ENCODE measurements at regions not wholly inside any gene's neighbourhood (a gene's known extent, or its start where the extent isn't known, plus 50 kb on each side); places are given as distances from the start of the nearest gene placed in this dataset.

- no peak for DNase-seq (ENCODE audit: low spot score)
Observed at GRCh38 chr2:2691419-2691818, 360.3 kb upstream of the MYT1L start.

DNA sequence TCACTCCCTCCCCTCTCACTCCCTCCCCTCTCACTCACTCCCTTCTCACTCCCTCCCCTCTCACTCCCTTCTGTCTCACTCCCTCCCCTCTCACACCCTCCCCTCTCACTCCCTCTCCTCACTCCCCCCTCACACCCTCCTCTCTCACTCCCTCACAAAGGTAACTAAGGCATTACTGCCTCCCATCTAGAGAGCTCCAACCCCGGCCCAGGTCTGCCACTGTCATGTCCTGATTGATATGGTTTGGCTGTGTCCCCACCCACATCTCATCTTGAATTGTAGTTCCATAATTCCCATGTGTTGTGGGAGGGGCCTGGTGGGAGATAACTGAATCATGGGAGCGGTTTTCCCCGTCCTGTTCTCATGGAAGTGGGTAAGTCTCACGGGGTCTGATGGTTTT is 359.9 kb upstream of the MYT1L start:
- DNase-seq (ENCODE audit: low spot score), result no peak

- no peak for DNase-seq (ENCODE audit: low spot score)
Observed at GRCh38 chr2:2689306-2689705, 358.2 kb upstream of the MYT1L start.

GRCh38 chr2:2688254-2688653 is 357.2 kb upstream of the MYT1L start:
- no peak for DNase-seq (ENCODE audit: low spot score)

DNA sequence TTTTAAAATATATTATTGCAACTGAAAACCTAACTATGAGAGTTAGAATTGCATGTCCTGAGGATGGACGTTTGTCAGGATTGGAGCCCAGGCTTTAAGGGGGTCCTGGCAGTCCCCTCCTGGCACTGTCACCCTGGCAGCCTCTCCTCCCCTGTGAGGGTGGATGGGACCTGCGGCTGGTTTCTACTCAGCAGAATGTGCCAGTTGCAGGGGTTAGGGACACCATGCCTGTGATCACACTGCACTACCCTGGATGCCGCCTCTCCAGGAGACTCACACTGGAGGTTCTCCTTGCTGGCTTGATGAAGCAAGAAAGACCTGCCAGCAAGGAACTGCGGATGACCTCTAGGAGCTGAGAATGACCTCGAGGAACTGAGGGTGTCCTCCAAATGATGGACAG is 356.7 kb upstream of the MYT1L start:
- DNase-seq (ENCODE audit: low spot score), result no peak

DNA sequence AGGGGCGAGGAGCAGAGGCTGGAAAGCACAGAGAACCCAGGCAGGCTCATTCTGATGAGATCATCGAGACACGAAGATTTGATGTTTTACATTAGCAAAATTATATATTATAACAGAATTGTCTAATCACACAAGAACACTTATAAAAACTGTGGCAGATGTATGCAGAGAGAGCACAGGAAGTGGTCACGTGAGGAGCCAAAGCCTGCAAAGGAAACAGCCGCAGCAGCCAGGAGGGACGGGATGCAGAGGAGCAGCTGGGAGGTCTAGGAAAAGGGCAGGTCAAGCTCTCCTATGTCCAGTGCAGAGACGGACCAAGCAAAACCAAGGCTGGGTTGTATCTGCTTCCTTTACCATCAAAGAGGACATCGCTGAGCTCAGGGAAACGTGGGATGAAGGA is 355.1 kb upstream of the MYT1L start:
- no peak for DNase-seq (ENCODE audit: low spot score)

DNA sequence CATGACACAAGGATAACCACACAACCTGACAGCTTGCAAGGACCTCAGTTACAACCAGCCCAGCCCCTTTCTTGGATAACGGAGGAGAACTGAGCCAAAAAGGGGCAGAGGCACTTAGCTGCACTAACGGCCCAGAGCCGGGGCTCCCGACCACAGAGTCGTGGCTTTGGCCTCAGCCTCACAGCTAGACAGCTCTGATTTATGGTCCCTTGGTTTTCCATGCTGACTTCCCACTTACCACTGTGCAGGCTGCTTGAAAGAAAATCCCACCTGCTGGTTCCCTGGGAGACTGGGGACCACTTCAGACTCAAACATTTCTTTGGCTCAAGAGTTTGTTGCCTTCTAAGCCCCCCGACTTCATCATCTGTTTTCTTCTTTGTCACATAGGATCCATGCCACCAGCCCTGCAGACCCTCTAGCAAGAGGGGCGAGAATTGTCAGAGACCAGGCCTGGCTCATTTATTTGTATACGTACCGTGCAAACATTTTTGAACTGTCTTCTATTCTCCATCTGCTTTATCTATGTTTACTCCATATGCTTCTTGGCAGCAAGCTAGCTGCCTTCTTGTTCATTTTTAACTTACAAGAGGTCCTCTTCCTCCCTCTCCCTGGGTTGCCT is 352.6 kb upstream of the MYT1L start:
- DNase-seq (ENCODE audit: low spot score), result no peak

GRCh38 chr2:2682700-2683342 is 351.7 kb upstream of the MYT1L start:
- DNase-seq (ENCODE audit: low spot score), result no peak

DNA sequence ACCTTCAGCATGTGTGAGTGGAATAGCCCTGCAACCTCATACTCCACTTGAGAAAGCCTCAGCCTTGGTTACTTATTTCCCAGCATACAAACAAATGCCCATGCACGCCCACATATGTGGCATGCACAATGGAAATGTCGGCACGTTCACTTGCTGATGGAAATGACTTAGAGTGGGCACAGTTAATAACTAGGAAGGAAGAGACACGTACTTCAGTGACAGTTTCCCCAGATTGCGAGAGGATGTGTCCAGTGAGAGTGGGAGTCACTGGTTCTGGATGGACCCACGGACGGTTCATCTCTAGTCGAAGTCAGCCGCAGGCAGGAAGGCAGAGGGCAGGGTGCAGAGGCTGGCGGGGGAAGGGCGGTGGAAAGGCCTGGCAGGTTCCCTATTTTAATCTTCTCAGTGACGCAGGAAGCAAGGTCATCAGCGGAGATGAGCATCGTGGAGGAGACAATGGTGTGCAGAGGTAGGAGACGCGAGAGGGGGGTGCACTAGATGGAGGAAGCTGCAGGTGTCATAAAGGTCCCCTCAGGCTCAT is 350.7 kb upstream of the MYT1L start:
- no peak for DNase-seq (ENCODE audit: low spot score)

DNA sequence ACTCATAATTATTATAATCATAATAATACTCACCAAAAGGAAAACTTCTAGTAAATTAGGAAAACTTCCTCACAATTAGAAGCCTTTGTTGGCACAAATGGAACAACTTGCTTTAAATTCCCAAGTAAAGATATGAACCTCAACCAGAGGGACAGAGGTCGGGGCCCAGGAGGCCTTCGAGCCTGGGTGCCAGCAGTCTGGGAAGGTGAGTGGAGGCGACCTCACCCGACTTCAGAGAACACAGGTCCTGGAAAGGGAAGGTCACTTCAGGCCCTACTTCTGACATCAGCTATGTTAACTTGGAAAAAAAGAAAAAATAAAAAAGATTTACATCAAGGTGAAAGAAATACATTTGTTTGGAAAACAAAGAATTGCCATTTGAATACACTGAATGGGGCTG is 350.0 kb upstream of the MYT1L start:
- DNase-seq (ENCODE audit: low spot score), result no peak

- no peak for DNase-seq (ENCODE audit: low spot score)
Observed at GRCh38 chr2:2674831-2675230, 343.8 kb upstream of the MYT1L start.

DNA sequence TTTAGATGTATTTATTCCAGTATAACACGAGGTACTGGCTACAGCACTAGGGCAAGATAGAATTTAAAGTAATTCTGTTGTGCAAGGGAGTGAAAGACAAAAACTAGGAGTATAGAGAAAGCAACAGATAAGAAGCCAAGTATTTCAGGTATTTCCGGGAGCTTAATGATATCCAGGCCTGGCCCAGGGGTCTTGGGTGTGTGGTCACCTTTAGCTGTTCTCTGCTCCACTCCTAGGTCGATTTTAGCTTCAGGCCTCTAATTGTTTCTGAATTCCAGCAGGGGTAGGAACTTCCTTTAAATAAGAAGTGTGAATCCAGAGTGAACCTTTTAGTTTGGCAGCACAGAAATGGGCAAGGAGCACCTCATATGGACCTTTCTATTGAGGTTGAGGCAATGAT is 342.3 kb upstream of the MYT1L start:
- no peak for DNase-seq (ENCODE audit: low spot score)

GRCh38 chr2:2672249-2672648 is 341.2 kb upstream of the MYT1L start:
- DNase-seq (ENCODE audit: low spot score), result no peak

DNA sequence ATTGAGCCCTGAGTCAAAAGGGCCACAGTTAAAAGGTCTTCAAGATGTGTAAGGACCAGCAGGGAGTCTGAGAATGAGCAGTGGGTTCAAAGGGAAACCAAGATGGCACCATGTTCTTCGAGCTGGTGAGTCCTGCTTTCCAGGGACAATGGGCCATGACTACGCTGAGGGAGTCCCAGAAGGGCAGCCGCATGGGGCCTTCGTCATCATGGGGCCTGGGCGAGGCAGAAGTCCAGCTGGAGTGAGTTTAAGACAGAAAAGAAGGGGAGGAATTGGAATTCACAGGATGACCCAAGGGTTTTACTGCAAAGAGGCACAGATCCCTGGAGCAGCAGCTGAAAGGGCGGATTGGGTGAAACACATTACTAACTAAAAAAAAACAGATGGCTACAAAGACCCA is 340.8 kb upstream of the MYT1L start:
- DNase-seq (ENCODE audit: low spot score), result no peak

DNA sequence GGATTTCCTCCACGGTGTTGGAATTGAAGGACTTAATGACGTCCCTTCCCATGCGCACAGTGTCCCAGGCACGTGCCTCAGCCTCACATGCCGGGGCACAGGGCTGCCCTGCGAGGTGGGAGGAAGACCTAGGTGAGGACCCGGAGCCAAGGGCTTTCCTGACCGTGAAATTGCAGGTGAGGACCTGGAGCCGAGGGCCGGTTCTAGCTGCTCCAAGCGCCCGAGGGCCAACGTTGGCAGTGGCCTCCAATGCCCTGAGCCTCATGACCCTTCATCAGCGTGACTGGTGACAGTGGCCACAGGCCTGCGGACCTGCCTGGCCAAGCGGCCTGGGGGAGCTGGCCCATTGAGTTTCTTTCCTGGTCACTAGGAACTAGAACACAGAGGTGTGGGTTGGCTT is 338.2 kb upstream of the MYT1L start:
- no peak for DNase-seq (ENCODE audit: low spot score)

DNA sequence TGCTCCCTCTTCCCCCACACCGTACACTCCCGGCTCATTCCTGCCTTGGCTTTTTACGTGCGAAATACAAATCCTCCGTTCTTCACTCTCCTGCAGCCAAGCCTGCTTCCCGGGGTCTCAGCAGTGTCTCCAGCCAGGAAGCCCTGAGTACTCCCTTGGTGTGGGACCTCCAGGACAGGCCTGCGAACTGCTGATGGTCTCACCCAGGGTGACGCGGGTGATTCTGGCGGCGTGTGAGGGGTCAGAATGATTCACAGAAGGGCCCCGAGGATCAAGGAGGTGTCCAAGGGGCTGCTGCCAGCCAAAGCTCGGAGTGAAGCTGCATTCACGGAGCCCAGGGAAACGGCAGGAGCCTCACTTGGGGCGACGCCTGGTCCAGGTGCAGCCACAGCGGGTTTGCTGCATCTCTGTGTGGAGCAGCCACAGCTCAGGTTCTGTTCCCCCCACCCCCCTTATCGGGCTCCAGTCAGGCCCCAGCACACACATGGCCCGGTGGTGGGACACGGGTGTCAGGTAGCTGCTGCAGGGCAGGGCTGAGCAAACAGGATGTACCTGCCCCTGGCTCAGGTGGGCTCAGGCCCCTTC is 337.7 kb upstream of the MYT1L start:
- DNase-seq (ENCODE audit: low spot score), result no peak

- no peak for DNase-seq (ENCODE audit: low spot score)
Observed at GRCh38 chr2:2667690-2668089, 336.6 kb upstream of the MYT1L start.

DNA sequence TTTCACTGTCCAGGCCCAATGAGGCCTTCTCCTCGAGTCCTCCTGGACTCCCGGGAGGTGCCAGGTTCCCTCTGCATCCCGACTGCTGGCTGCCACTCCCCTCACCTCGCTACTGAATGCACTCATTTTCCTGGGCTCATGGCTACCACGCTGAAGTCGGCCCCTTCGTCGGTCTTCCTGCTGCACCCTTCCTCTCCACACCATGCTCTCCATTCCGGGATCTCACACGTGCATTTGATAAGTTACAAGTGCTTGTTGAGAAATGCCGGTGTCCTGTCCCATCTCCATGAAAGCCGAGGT is 334.7 kb upstream of the MYT1L start:
- no peak for DNase-seq (ENCODE audit: low spot score)

DNA sequence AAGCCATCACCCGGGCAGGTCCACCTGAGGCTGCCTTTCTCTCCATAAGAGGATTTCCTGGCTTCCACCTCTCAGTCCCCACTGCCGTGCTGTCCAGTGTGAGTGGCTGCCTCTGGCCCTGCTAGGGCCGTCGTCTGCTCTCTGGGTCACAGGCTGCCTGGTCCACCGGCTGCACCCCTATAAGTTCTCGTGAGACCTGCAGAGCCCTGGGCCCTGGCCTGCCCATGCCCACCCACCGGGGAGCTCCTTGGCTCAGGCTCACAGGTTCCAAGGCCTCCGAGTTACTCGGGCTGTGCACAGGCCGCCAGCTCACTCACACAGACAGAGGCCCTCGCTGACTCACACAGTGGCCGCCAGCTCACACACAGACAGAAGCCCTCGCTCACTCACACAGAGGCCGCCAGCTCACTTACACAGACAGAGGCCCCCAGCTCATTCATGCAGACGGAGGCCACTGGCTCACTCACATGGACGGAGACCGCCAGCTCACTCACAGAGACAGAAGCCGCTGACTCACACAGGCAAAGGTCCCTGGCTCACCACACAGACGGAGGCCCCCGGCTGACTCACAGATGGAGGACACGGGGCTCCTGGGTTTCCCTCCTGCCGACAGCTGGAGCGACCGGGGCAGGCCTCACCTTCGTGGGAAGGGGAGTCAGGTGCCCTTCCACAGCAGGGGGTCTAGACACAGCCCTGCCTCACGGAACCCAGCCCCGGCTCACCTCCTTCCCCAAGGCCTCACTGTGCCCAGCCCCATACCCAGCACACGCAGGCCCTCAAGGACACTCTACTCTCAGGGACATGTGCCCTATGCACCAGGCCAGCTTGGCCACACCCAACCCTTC is 334.1 kb upstream of the MYT1L start:
- no peak for DNase-seq (ENCODE audit: low spot score)

GRCh38 chr2:2663401-2664036 is 332.4 kb upstream of the MYT1L start:
- no peak for DNase-seq (ENCODE audit: low spot score)

DNA sequence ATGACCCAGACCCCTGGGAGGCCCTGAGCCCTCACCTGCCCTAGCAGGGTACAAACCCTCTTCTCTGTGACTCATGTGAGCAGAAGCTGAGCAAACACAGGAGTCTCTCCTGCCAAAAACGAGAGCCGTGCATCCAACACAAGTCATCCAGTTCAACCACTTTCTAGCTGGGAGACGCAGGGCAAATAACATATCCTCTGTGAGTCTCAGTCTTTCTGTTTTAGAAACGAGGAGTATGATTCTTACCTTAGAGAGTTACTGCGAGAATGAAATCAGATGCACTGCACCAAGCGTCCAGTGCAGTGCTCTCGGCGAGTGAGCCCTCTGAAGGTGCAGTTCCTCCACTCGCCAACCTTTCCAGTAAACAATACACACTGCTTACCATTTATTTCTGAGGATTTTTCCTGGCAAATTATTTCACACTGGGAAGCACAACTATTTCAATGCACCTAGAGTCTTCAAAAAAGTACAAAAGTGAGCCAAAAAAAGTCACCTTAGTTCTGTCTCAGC is 331.8 kb upstream of the MYT1L start:
- no peak for DNase-seq (ENCODE audit: low spot score)
